ENCODE measurements at regions not wholly inside any gene's neighbourhood (a gene's known extent, or its start where the extent isn't known, plus 50 kb on each side); places are given as distances from the start of the nearest gene placed in this dataset.

DNA sequence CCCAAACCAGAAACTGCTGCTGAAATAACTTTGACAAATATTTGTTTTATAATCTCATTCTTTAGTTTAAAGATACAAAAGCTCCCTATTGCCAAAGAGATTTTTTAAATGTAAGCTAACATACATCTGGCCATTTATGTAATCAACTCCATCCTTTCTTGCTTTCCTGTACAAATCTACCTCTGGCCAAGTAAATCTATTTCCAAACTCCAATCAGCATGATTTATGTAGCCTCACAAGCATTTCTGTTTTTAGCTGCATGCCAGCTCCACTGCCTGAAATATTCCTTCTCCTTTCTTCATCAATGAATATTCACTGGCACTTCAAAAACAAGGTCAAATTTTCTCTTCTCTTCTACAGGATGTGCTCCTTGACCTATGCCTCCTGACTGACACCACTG lies 80.0 kb downstream of the SHOX2 start:
- no peak for TF ChIP-seq ZNF274 (IDR thresholded peaks at IDR 0.05; ENCODE audit: low read depth, low read length)
- TF ChIP-seq YY1 (IDR thresholded peaks at IDR 0.05; ENCODE audit: insufficient read depth, insufficient read length): no peak

Data from NT2/D1 (cell line).